ENCODE measurements at regions not wholly inside any gene's neighbourhood (a gene's known extent, or its start where the extent isn't known, plus 50 kb on each side); places are given as distances from the start of the nearest gene placed in this dataset.

DNA sequence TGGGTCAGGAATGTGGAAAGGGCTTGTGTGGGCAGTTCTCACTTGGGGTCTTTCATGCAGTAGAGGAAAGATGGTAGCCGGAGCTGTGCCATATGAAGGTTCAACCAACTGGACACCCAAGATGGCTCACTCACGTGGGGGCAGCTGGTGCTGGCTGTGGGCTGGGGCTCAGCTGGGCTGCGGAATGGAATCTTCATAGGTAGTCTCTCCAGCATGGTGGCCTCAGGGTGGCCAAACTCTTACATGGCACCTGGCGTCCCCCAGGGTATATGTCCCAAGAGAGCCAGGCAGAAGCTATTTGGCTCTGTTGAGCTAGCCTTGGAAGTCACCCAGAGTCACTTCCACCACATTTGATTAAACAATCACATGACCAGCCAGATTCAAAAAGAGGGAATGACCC, 163.1 kb upstream of the KLHL29 start:
- TF ChIP-seq, protein P1, sequence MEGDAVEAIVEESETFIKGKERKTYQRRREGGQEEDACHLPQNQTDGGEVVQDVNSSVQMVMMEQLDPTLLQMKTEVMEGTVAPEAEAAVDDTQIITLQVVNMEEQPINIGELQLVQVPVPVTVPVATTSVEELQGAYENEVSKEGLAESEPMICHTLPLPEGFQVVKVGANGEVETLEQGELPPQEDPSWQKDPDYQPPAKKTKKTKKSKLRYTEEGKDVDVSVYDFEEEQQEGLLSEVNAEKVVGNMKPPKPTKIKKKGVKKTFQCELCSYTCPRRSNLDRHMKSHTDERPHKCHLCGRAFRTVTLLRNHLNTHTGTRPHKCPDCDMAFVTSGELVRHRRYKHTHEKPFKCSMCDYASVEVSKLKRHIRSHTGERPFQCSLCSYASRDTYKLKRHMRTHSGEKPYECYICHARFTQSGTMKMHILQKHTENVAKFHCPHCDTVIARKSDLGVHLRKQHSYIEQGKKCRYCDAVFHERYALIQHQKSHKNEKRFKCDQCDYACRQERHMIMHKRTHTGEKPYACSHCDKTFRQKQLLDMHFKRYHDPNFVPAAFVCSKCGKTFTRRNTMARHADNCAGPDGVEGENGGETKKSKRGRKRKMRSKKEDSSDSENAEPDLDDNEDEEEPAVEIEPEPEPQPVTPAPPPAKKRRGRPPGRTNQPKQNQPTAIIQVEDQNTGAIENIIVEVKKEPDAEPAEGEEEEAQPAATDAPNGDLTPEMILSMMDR (IDR thresholded peaks at IDR 0.05; ENCODE audit: control insufficient read depth, extremely low read depth, insufficient read depth): no peak
- no peak for DNase-seq (ENCODE audit: low read depth)
- no peak overlapping the region for H3K4me3 ChIP-seq (ENCODE audit: low read depth, low read length)

DNA sequence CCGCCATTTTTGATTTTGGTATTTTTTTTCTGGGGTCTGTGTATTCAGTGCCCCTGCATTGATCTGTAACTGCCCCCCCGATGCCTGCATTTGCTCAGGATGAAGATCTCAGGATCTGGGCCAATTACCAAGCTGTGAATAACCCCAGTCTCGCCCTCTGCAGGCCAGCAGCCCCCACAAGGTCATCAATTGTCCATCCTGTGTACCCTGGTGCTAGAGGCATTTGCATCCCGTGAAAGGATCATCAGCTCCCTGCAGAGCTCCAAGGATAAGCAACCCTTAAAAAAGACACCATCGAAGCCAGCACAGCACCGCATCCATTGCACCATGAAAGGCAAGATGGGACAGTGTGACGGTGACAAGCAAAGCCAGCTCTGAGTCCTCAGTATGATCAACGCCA, 154.1 kb upstream of the KLHL29 start:
- no peak for DNase-seq (ENCODE audit: low read depth)
- no peak overlapping the region for H3K4me3 ChIP-seq (ENCODE audit: low read depth, low read length)
- TF ChIP-seq, protein P1 (IDR thresholded peaks at IDR 0.05; ENCODE audit: control insufficient read depth, extremely low read depth, insufficient read depth): no peak

- TF ChIP-seq, protein P1 (IDR thresholded peaks at IDR 0.05; ENCODE audit: control insufficient read depth, extremely low read depth, insufficient read depth): no peak
- DNase-seq (ENCODE audit: low read depth): no peak
- no peak overlapping the region for H3K4me3 ChIP-seq (ENCODE audit: low read depth, low read length)
Measured at GRCh38 chr2:23231865-23232264, 153.1 kb upstream of the KLHL29 start.

- TF ChIP-seq, protein P1 (IDR thresholded peaks at IDR 0.05; ENCODE audit: control insufficient read depth, extremely low read depth, insufficient read depth): no peak
- no peak for DNase-seq (ENCODE audit: low read depth)
- H3K4me3 ChIP-seq (ENCODE audit: low read depth, low read length): no peak overlapping the region
Measured at GRCh38 chr2:23235292-23235691, 149.7 kb upstream of the KLHL29 start.

GRCh38 chr2:23235736-23236135, 149.2 kb upstream of the KLHL29 start:
- TF ChIP-seq, protein P1 (IDR thresholded peaks at IDR 0.05; ENCODE audit: control insufficient read depth, extremely low read depth, insufficient read depth): no peak
- no peak overlapping the region for H3K4me3 ChIP-seq (ENCODE audit: low read depth, low read length)
- DNase-seq (ENCODE audit: low read depth): no peak

GRCh38 chr2:23237147-23237546, 147.8 kb upstream of the KLHL29 start:
- TF ChIP-seq, protein P1 (IDR thresholded peaks at IDR 0.05; ENCODE audit: control insufficient read depth, extremely low read depth, insufficient read depth): no peak

DNA sequence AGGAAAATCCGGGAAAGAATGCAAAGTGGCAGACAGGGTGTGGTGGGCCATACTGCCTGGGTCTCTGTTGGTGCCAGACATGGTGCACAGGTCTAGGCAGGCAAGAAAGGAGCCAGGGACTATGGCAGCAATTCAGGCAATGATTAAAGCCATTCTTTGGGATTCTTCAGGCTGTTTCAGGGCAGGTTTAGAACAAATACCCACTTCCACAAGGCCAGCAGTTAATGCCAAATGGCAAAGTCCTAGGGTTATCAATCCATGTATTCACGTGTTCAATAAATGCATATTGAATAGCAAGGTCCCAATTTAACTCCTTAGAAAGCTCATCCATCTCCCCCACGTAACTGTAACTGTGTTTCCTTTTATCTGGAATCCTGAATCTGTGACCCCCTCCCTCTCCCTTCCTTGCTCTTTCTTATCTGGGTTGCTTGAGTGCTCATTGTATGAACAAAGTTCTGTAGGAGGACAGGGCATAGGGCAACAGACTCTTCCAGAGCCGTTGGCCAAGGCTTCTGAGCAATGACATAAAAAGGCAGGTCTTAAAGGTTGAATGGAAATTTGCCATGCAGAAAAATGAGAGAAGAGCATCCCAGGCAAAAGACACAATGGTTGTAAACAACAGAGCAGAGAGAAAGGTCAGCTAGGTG, 146.8 kb upstream of the KLHL29 start:
- H3K4me3 ChIP-seq (ENCODE audit: low read depth, low read length): no peak overlapping the region
- DNase-seq (ENCODE audit: low read depth): no peak
- TF ChIP-seq, protein P1 (IDR thresholded peaks at IDR 0.05; ENCODE audit: control insufficient read depth, extremely low read depth, insufficient read depth): no peak

More at GRCh38 chr2:23237147-23237546, 147.8 kb upstream of the KLHL29 start:
- DNase-seq (ENCODE audit: low read depth): no peak
- no peak overlapping the region for H3K4me3 ChIP-seq (ENCODE audit: low read depth, low read length)

Measured in LNCaP clone FGC (cell line).